SK-N-SH treated with all-trans-retinoic acid at 6 μM for 48 hours (cell line): ENCODE measurements at regions not wholly inside any gene's neighbourhood (a gene's known extent, or its start where the extent isn't known, plus 50 kb on each side); places are given as distances from the start of the nearest gene placed in this dataset.

Experiments used
- ATAC-seq: fragments of 200-7000 bp; cut with Tn5 transposase; 3 replicates; pipeline ENCODE4 v1.9.1; 2020; ENCODE audit warnings: mild to moderate bottlenecking, moderate library complexity
- ARNTL ChIP-seq: fragments of 450-650 bp; formaldehyde crosslinking; IDR thresholded peaks from 2 replicates; pipeline ENCODE4 v1.5.0; 2020; ENCODE audit warnings: low read depth, mild to moderate bottlenecking, moderate library complexity, borderline replicate concordance
- BACH2 ChIP-seq: fragments of 250-450 bp; sonication (Bioruptor Pico); IDR thresholded peaks from 2 replicates; pipeline ENCODE4 v1.9.0; 2021; ENCODE audit warnings: mild to moderate bottlenecking, borderline replicate concordance
- CREB5 ChIP-seq: fragments of 250-450 bp; sonication (Bioruptor Pico); IDR thresholded peaks from 2 replicates; pipeline ENCODE4 v1.5.1; 2020; ENCODE audit warnings: low read depth, mild to moderate bottlenecking, moderate library complexity
- CSDC2 ChIP-seq: fragments of 250-450 bp; sonication (Bioruptor Pico); IDR thresholded peaks from 2 replicates; pipeline ENCODE4 v1.5.0; 2020; ENCODE audit warnings: mild to moderate bottlenecking, moderate library complexity
- CSRNP3 ChIP-seq: fragments of 250-450 bp; sonication (Bioruptor Pico); IDR thresholded peaks from 2 replicates; pipeline ENCODE4 v1.5.1; 2021; ENCODE audit warnings: mild to moderate bottlenecking, moderate library complexity
- ESRRG ChIP-seq: fragments of 250-450 bp; sonication (Bioruptor Pico); IDR thresholded peaks from 2 replicates; pipeline ENCODE4 v1.6.1; 2021; ENCODE audit warnings: mild to moderate bottlenecking
- GLIS3 ChIP-seq: fragments of 250-450 bp; sonication (Bioruptor Pico); IDR thresholded peaks from 2 replicates; pipeline ENCODE4 v1.5.0; 2020; ENCODE audit warnings: mild to moderate bottlenecking, moderate library complexity
- ISL1 ChIP-seq: fragments of 250-450 bp; sonication (Bioruptor Pico); IDR thresholded peaks from 2 replicates; pipeline ENCODE4 v2.1.2; 2022; ENCODE audit warnings: mild to moderate bottlenecking, moderate library complexity
- OSR1 ChIP-seq: fragments of 250-450 bp; sonication (Bioruptor Pico); IDR thresholded peaks from 2 replicates; pipeline ENCODE4 v1.8.0; 2022; ENCODE audit warnings: moderate library complexity, mild to moderate bottlenecking, inconsistent platforms
- PPARA ChIP-seq: fragments of 250-450 bp; sonication (Bioruptor Pico); IDR thresholded peaks from 2 replicates; pipeline ENCODE4 v1.5.0; 2020; ENCODE audit warnings: mild to moderate bottlenecking, borderline replicate concordance
- RARB ChIP-seq: fragments of 250-450 bp; sonication (Bioruptor Pico); IDR thresholded peaks from 2 replicates; pipeline ENCODE4 v1.8.0; 2021; ENCODE audit warnings: mild to moderate bottlenecking, moderate library complexity
- TOX ChIP-seq: fragments of 250-450 bp; sonication (Bioruptor Pico); IDR thresholded peaks from 2 replicates; pipeline ENCODE4 v1.8.0; 2021; ENCODE audit warnings: mild to moderate bottlenecking, moderate library complexity, borderline replicate concordance
- ZC3H10 ChIP-seq: fragments of 250-450 bp; sonication (Bioruptor Pico); IDR thresholded peaks from 2 replicates; pipeline ENCODE4 v1.5.1; 2021; ENCODE audit warnings: mild to moderate bottlenecking, moderate library complexity
- ZFP3 ChIP-seq: fragments of 250-450 bp; sonication (Bioruptor Pico); IDR thresholded peaks from 2 replicates; pipeline ENCODE4 v1.5.0; 2020; ENCODE audit warnings: mild to moderate bottlenecking, moderate library complexity
- ZFP30 ChIP-seq: fragments of 450-650 bp; formaldehyde crosslinking; IDR thresholded peaks from 2 replicates; pipeline ENCODE4 v1.5.0; 2022; ENCODE audit warnings: mild to moderate bottlenecking, moderate library complexity
- ZNF565 ChIP-seq: fragments of 450-650 bp; formaldehyde crosslinking; conservative IDR thresholded peaks from 2 replicates; pipeline ENCODE4 v1.5.0; 2020; ENCODE audit warnings: low read depth, mild to moderate bottlenecking, moderate library complexity
- ZNF70 ChIP-seq: fragments of 450-650 bp; formaldehyde crosslinking; IDR thresholded peaks from 2 replicates; pipeline ENCODE4 v1.5.0; 2020; ENCODE audit warnings: mild to moderate bottlenecking, moderate library complexity
- ZNF8 ChIP-seq: fragments of 450-650 bp; formaldehyde crosslinking; IDR thresholded peaks from 2 replicates; pipeline ENCODE4 v1.5.0; 2020; ENCODE audit warnings: mild to moderate bottlenecking, moderate library complexity
- TF ChIP-seq, protein P1 (sequence below): fragments of 250-450 bp; sonication (Bioruptor Pico); IDR thresholded peaks from 2 replicates; pipeline ENCODE4 v1.8.0; 2020; ENCODE audit warnings: mild to moderate bottlenecking, moderate library complexity, borderline replicate concordance
- TF ChIP-seq, protein P2 (sequence below): fragments of 250-450 bp; sonication (Bioruptor Pico); IDR thresholded peaks from 2 replicates; pipeline ENCODE4 v1.8.0; 2021; ENCODE audit warnings: low read depth, mild to moderate bottlenecking, moderate library complexity, borderline replicate concordance
- TF ChIP-seq, protein P3 (sequence below): fragments of 250-450 bp; sonication (Bioruptor Pico); IDR thresholded peaks from 2 replicates; pipeline ENCODE4 v1.5.0; 2020; ENCODE audit warnings: mild to moderate bottlenecking, moderate library complexity

DNA sequence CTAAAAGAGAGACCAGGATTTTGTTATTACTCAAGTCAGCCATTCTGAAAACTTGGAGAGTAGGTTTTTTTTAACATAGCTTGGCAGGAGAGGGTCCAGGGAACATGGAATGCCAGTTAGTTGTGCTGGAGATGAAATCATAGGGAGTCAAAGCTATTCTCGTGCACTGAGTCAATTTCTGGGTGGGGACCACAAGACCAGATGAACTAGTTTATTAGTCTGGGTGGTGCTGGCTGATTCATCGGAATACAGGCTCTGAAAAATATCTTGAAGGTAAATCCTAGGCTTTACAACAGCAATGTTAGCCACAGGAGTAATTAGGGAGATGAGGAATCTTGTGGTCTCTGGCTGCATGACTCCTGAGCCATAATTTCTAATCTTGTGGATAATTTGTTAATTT is 921.4 kb downstream of the TRIB2 start:
- no peak for ATAC-seq
- TF ChIP-seq CSRNP3 (CRISPR knock-in tag) (no peak), TOX (CRISPR knock-in tag) (no peak), ISL1 (CRISPR knock-in tag) (no peak), GLIS3 (CRISPR knock-in tag) (no peak), BACH2 (CRISPR knock-in tag) (no peak), ZFP30 (no peak), PPARA (CRISPR knock-in tag) (no peak), ZC3H10 (no peak), ZNF8 (no peak), OSR1 (no peak), CREB5 (no peak), CSDC2 (CRISPR knock-in tag) (no peak), ZNF565 (CRISPR knock-in tag) (no peak), ARNTL (CRISPR knock-in tag) (no peak)
- TF ChIP-seq, protein P1, sequence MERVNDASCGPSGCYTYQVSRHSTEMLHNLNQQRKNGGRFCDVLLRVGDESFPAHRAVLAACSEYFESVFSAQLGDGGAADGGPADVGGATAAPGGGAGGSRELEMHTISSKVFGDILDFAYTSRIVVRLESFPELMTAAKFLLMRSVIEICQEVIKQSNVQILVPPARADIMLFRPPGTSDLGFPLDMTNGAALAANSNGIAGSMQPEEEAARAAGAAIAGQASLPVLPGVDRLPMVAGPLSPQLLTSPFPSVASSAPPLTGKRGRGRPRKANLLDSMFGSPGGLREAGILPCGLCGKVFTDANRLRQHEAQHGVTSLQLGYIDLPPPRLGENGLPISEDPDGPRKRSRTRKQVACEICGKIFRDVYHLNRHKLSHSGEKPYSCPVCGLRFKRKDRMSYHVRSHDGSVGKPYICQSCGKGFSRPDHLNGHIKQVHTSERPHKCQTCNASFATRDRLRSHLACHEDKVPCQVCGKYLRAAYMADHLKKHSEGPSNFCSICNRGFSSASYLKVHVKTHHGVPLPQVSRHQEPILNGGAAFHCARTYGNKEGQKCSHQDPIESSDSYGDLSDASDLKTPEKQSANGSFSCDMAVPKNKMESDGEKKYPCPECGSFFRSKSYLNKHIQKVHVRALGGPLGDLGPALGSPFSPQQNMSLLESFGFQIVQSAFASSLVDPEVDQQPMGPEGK (CRISPR knock-in tag), result no peak
- TF ChIP-seq, protein P2, sequence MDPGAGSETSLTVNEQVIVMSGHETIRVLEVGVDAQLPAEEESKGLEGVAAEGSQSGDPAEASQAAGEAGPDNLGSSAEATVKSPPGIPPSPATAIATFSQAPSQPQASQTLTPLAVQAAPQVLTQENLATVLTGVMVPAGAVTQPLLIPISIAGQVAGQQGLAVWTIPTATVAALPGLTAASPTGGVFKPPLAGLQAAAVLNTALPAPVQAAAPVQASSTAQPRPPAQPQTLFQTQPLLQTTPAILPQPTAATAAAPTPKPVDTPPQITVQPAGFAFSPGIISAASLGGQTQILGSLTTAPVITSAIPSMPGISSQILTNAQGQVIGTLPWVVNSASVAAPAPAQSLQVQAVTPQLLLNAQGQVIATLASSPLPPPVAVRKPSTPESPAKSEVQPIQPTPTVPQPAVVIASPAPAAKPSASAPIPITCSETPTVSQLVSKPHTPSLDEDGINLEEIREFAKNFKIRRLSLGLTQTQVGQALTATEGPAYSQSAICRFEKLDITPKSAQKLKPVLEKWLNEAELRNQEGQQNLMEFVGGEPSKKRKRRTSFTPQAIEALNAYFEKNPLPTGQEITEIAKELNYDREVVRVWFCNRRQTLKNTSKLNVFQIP (CRISPR knock-in tag), result no peak
- TF ChIP-seq, protein P3, sequence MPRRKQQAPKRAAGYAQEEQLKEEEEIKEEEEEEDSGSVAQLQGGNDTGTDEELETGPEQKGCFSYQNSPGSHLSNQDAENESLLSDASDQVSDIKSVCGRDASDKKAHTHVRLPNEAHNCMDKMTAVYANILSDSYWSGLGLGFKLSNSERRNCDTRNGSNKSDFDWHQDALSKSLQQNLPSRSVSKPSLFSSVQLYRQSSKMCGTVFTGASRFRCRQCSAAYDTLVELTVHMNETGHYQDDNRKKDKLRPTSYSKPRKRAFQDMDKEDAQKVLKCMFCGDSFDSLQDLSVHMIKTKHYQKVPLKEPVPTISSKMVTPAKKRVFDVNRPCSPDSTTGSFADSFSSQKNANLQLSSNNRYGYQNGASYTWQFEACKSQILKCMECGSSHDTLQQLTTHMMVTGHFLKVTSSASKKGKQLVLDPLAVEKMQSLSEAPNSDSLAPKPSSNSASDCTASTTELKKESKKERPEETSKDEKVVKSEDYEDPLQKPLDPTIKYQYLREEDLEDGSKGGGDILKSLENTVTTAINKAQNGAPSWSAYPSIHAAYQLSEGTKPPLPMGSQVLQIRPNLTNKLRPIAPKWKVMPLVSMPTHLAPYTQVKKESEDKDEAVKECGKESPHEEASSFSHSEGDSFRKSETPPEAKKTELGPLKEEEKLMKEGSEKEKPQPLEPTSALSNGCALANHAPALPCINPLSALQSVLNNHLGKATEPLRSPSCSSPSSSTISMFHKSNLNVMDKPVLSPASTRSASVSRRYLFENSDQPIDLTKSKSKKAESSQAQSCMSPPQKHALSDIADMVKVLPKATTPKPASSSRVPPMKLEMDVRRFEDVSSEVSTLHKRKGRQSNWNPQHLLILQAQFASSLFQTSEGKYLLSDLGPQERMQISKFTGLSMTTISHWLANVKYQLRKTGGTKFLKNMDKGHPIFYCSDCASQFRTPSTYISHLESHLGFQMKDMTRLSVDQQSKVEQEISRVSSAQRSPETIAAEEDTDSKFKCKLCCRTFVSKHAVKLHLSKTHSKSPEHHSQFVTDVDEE (CRISPR knock-in tag), result no peak
- TF ChIP-seq, all 23 proteins: peak for 0

DNA sequence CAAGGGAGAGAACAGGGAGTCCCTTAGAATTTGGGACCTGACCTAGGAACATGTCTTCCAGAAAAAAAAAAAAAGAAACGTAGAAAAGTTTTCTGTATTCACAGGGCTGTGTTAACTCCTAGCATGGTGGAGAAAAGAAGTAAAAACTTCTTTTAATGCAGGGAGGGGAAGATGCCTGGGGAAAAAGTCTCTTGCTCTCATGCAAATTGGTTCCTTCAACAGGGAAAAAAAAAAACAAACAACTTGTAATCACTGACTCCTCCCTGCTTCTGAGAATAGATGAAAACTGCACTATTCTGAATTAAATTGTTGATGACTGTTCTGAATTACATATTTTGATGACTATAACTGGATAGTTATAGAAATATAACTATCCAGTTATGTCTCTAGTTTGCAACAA is 933.2 kb downstream of the TRIB2 start:
- TF ChIP-seq ZNF565 (CRISPR knock-in tag), result no peak
- TF ChIP-seq, protein P3 (CRISPR knock-in tag), result no peak
- no peak for TF ChIP-seq CSDC2 (CRISPR knock-in tag)
- no peak for ATAC-seq

GRCh38 chr2:13650586-13651180 is 933.9 kb downstream of the TRIB2 start:
- no peak for TF ChIP-seq PPARA (CRISPR knock-in tag)
- no peak for TF ChIP-seq CSDC2 (CRISPR knock-in tag)
- TF ChIP-seq, protein P3 (CRISPR knock-in tag), result no peak
- TF ChIP-seq RARB (CRISPR knock-in tag), result no peak
- TF ChIP-seq ARNTL (CRISPR knock-in tag), result no peak
- no peak for TF ChIP-seq ZC3H10
- no peak for TF ChIP-seq TOX (CRISPR knock-in tag)
- no peak for TF ChIP-seq OSR1
- TF ChIP-seq GLIS3 (CRISPR knock-in tag), result no peak
- no peak for TF ChIP-seq ZFP3 (CRISPR knock-in tag)
- TF ChIP-seq ZNF70, result no peak
- TF ChIP-seq ESRRG (CRISPR knock-in tag), result no peak
- ATAC-seq, result no peak
